Esophagus muscularis mucosa (tissue), 4 donors: ENCODE measurements at regions not wholly inside any gene's neighbourhood (a gene's known extent, or its start where the extent isn't known, plus 50 kb on each side); places are given as distances from the start of the nearest gene placed in this dataset.

Experiments used
- EP300 ChIP-seq: sonication (generic); formaldehyde crosslinking; IDR thresholded peaks from one replicate; pipeline ENCODE4 v1.6.1; 2017; ENCODE audit warnings: antibody characterized with exemption
- POLR2A ChIP-seq: fragments of 450-650 bp; IDR thresholded peaks from one replicate; pipeline ENCODE4 v1.6.1; 2017; ENCODE audit warnings: antibody characterized with exemption, moderate library complexity, mild to moderate bottlenecking, low read depth
- POLR2AphosphoS5 ChIP-seq, 2 donors: sonication (generic); formaldehyde crosslinking; IDR thresholded peaks; one replicate each; pipeline ENCODE4 v1.6.1; 2017; ENCODE audit warnings: antibody characterized with exemption in 2 of 2
- TF ChIP-seq, protein P1 (sequence below), 3 experiments: fragments of 200-600 bp in 2 of 3; fragments of 450-650 bp in 1 of 3; sonication (generic) in 2 of 3; IDR thresholded peaks; one replicate each; pipeline ENCODE4 v1.5.1; 2017 to 2019; ENCODE audit warnings: antibody characterized with exemption in 3 of 3, mild to moderate bottlenecking in 2 of 3, moderate library complexity in 1 of 3

GRCh38 chrY:7470037-7470436 lies 558.5 kb upstream of the AMELY start:
- TF ChIP-seq, protein P1, sequence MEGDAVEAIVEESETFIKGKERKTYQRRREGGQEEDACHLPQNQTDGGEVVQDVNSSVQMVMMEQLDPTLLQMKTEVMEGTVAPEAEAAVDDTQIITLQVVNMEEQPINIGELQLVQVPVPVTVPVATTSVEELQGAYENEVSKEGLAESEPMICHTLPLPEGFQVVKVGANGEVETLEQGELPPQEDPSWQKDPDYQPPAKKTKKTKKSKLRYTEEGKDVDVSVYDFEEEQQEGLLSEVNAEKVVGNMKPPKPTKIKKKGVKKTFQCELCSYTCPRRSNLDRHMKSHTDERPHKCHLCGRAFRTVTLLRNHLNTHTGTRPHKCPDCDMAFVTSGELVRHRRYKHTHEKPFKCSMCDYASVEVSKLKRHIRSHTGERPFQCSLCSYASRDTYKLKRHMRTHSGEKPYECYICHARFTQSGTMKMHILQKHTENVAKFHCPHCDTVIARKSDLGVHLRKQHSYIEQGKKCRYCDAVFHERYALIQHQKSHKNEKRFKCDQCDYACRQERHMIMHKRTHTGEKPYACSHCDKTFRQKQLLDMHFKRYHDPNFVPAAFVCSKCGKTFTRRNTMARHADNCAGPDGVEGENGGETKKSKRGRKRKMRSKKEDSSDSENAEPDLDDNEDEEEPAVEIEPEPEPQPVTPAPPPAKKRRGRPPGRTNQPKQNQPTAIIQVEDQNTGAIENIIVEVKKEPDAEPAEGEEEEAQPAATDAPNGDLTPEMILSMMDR (IDR thresholded peaks at IDR 0.05): no peak
- no peak for TF ChIP-seq POLR2A
- TF ChIP-seq EP300: no peak
- TF ChIP-seq POLR2AphosphoS5 (IDR thresholded peaks at IDR 0.05): no peak
